ENCODE measurements at regions not wholly inside any gene's neighbourhood (a gene's known extent, or its start where the extent isn't known, plus 50 kb on each side); places are given as distances from the start of the nearest gene placed in this dataset.

GRCh38 chr1:105730701-105731100 is 1325.8 kb upstream of the PRMT6 start:
- no peak overlapping the region for H3K4me3 ChIP-seq (replicated peaks; ENCODE audit: low read depth, low read length)
- no peak for DNase-seq (ENCODE audit: low read depth)
- TF ChIP-seq CTCF (IDR thresholded peaks at IDR 0.05; ENCODE audit: low read length, missing control alignments), result no peak

GRCh38 chr1:105736349-105736748 is 1320.1 kb upstream of the PRMT6 start:
- TF ChIP-seq CTCF (IDR thresholded peaks at IDR 0.05; ENCODE audit: low read length, missing control alignments), result no peak
- no peak overlapping the region for H3K4me3 ChIP-seq (replicated peaks; ENCODE audit: low read depth, low read length)
- no peak for DNase-seq (ENCODE audit: low read depth)

GRCh38 chr1:105779727-105780126 is 1276.7 kb upstream of the PRMT6 start:
- no peak for TF ChIP-seq CTCF (IDR thresholded peaks at IDR 0.05; ENCODE audit: low read length, missing control alignments)
- no peak overlapping the region for H3K4me3 ChIP-seq (replicated peaks; ENCODE audit: low read depth, low read length)
- DNase-seq (ENCODE audit: low read depth), result no peak

GRCh38 chr1:105785021-105785420 is 1271.5 kb upstream of the PRMT6 start:
- peak; percentile 15 for DNase-seq (ENCODE audit: low read depth)
- H3K4me3 ChIP-seq (replicated peaks; ENCODE audit: low read depth, low read length), result no peak overlapping the region
- TF ChIP-seq CTCF (IDR thresholded peaks at IDR 0.05; ENCODE audit: low read length, missing control alignments), result no peak

- peak; percentile 59 for TF ChIP-seq CTCF (IDR thresholded peaks at IDR 0.05; ENCODE audit: low read length, missing control alignments)
- DNase-seq (ENCODE audit: low read depth), result peak; percentile 43
- H3K4me3 ChIP-seq (replicated peaks; ENCODE audit: low read depth, low read length), result no peak overlapping the region
Measured at GRCh38 chr1:105793536-105794146, 1262.8 kb upstream of the PRMT6 start.

GRCh38 chr1:105795741-105796140 is 1260.7 kb upstream of the PRMT6 start:
- no peak for TF ChIP-seq CTCF (IDR thresholded peaks at IDR 0.05; ENCODE audit: low read length, missing control alignments)
- DNase-seq (ENCODE audit: low read depth), result no peak
- no peak overlapping the region for H3K4me3 ChIP-seq (replicated peaks; ENCODE audit: low read depth, low read length)

- no peak for DNase-seq (ENCODE audit: low read depth)
- no peak for TF ChIP-seq CTCF (IDR thresholded peaks at IDR 0.05; ENCODE audit: low read length, missing control alignments)
- H3K4me3 ChIP-seq (replicated peaks; ENCODE audit: low read depth, low read length), result no peak overlapping the region
Measured at GRCh38 chr1:105830571-105831146, 1225.8 kb upstream of the PRMT6 start.
